ENCODE measurements at regions not wholly inside any gene's neighbourhood (a gene's known extent, or its start where the extent isn't known, plus 50 kb on each side); places are given as distances from the start of the nearest gene placed in this dataset.

GRCh38 chr10:30793093-30793492, 163.5 kb upstream of the LYZL2 start:
- no peak for DNase-seq

GRCh38 chr10:30792025-30792424, 162.5 kb upstream of the LYZL2 start:
- no peak for DNase-seq

- no peak for DNase-seq
Observed at GRCh38 chr10:30791197-30791611, 161.7 kb upstream of the LYZL2 start.

- no peak for DNase-seq
Observed at GRCh38 chr10:30789806-30790205, 160.3 kb upstream of the LYZL2 start.

GRCh38 chr10:30788307-30788706, 158.8 kb upstream of the LYZL2 start:
- no peak for DNase-seq

GRCh38 chr10:30786906-30787305, 157.4 kb upstream of the LYZL2 start:
- DNase-seq = no peak

- no peak for DNase-seq
Observed at GRCh38 chr10:30786131-30786530, 156.6 kb upstream of the LYZL2 start.

- DNase-seq = peak; percentile 95
Observed at GRCh38 chr10:30784897-30785605, 155.5 kb upstream of the LYZL2 start.

- peak; percentile 89 for DNase-seq
Observed at GRCh38 chr10:30784524-30784896, 155.0 kb upstream of the LYZL2 start.

- peak; percentile 96 for DNase-seq
Observed at GRCh38 chr10:30783939-30784501, 154.5 kb upstream of the LYZL2 start.

- peak; percentile 27 for DNase-seq
Observed at GRCh38 chr10:30782537-30783461, 153.2 kb upstream of the LYZL2 start.

- no peak for DNase-seq
Observed at GRCh38 chr10:30782157-30782536, 152.6 kb upstream of the LYZL2 start.

- DNase-seq = no peak
Observed at GRCh38 chr10:30781670-30782121, 152.1 kb upstream of the LYZL2 start.

GRCh38 chr10:30778769-30779168, 149.2 kb upstream of the LYZL2 start:
- DNase-seq = no peak

- peak; percentile 70 for DNase-seq
Observed at GRCh38 chr10:30775779-30776591, 146.4 kb upstream of the LYZL2 start.

- peak; percentile 11 for DNase-seq
Observed at GRCh38 chr10:30774261-30774660, 144.7 kb upstream of the LYZL2 start.

GRCh38 chr10:30773501-30773900, 143.9 kb upstream of the LYZL2 start:
- no peak for DNase-seq

GRCh38 chr10:30770816-30771215, 141.3 kb upstream of the LYZL2 start:
- DNase-seq = no peak

GRCh38 chr10:30770229-30770628, 140.7 kb upstream of the LYZL2 start:
- no peak for DNase-seq

- DNase-seq = no peak
Observed at GRCh38 chr10:30769361-30769760, 139.8 kb upstream of the LYZL2 start.

GRCh38 chr10:30765616-30766015, 136.1 kb upstream of the LYZL2 start:
- peak; percentile 33 for DNase-seq

- DNase-seq = no peak
Observed at GRCh38 chr10:30765022-30765615, 135.6 kb upstream of the LYZL2 start.
